Fibroblast of lung (primary cell): ENCODE measurements at regions not wholly inside any gene's neighbourhood (a gene's known extent, or its start where the extent isn't known, plus 50 kb on each side); places are given as distances from the start of the nearest gene placed in this dataset.

ENCODE experiments used
- DNase-seq, 2 donors: peaks; one replicate each; pipeline versions ENCODE4 v3.0.0 to v3.0.0-alpha.2; 2010; ENCODE audit warnings: low read depth in 2 of 2
- H2AFZ ChIP-seq: 2 replicates; pipeline ENCODE4 v1.5.1; 2012; ENCODE audit warnings: low read length, control low read depth, inconsistent platforms
- H3K27ac ChIP-seq: 2 replicates; pipeline ENCODE4 v1.5.1; 2011; ENCODE audit warnings: low read length, control low read depth; ENCODE audit not compliant: insufficient read depth
- H3K27me3 ChIP-seq: 2 replicates; pipeline ENCODE4 v1.5.1; 2011; ENCODE audit warnings: mild to moderate bottlenecking, low read length; ENCODE audit not compliant: control insufficient read depth, insufficient read depth
- H3K36me3 ChIP-seq: 2 replicates; pipeline ENCODE4 v1.5.1; 2011; ENCODE audit warnings: low read length; ENCODE audit not compliant: control insufficient read depth, insufficient read depth
- H3K4me1 ChIP-seq: 2 replicates; pipeline ENCODE4 v1.5.1; 2011; ENCODE audit warnings: low read length; ENCODE audit not compliant: control insufficient read depth, insufficient read depth; ENCODE audit errors: extremely low read depth
- H3K4me2 ChIP-seq: 2 replicates; pipeline ENCODE4 v1.5.1; 2011; ENCODE audit warnings: low read length, control low read depth; ENCODE audit not compliant: insufficient read depth; ENCODE audit errors: extremely low read depth
- H3K4me3 ChIP-seq, 4 experiments: fragments of 200-600 bp in 1 of 4; sonication (generic) in 1 of 4; replicated peaks in 1 of 4; 2 replicates each; pipeline ENCODE4 v1.5.1; 2011 to 2016; ENCODE audit warnings: low read length in 4 of 4, low read depth in 3 of 4, mild to moderate bottlenecking in 3 of 4, control low read depth in 2 of 4, inconsistent platforms in 1 of 4, mixed read lengths in 1 of 4; ENCODE audit not compliant: insufficient read depth in 1 of 4; ENCODE audit errors: control extremely low read depth in 1 of 4
- H3K79me2 ChIP-seq: 2 replicates; pipeline ENCODE4 v1.5.1; 2012; ENCODE audit warnings: mild to moderate bottlenecking, low read length, inconsistent platforms; ENCODE audit not compliant: control insufficient read depth, insufficient read depth
- H3K9ac ChIP-seq: 2 replicates; pipeline ENCODE4 v1.5.1; 2011; ENCODE audit warnings: mild to moderate bottlenecking, low read length, control low read depth; ENCODE audit not compliant: insufficient read depth
- H3K9me3 ChIP-seq: 2 replicates; pipeline ENCODE4 v1.5.1; 2012; ENCODE audit warnings: low read depth, low read length; ENCODE audit not compliant: control insufficient read depth, insufficient read depth
- H4K20me1 ChIP-seq: 2 replicates; pipeline ENCODE4 v1.5.1; 2011; ENCODE audit warnings: low read length; ENCODE audit not compliant: control insufficient read depth, insufficient read depth; ENCODE audit errors: extremely low read depth
- EZH2 ChIP-seq: IDR thresholded peaks from 2 replicates; pipeline ENCODE4 v1.5.1; 2012; ENCODE audit warnings: low read length, control low read depth, mild to moderate bottlenecking; ENCODE audit errors: missing control alignments
- TF ChIP-seq, protein P1 (sequence below), 2 donors: IDR thresholded peaks in 1 of 2; conservative IDR thresholded peaks in 1 of 2; 1 replicate in 1 of 2; 2 replicates in 1 of 2; pipeline ENCODE4 v1.5.1; 2011 to 2012; ENCODE audit warnings: low read length in 2 of 2, control low read depth in 1 of 2, inconsistent platforms in 1 of 2, low read depth in 1 of 2, mild to moderate bottlenecking in 1 of 2

DNA sequence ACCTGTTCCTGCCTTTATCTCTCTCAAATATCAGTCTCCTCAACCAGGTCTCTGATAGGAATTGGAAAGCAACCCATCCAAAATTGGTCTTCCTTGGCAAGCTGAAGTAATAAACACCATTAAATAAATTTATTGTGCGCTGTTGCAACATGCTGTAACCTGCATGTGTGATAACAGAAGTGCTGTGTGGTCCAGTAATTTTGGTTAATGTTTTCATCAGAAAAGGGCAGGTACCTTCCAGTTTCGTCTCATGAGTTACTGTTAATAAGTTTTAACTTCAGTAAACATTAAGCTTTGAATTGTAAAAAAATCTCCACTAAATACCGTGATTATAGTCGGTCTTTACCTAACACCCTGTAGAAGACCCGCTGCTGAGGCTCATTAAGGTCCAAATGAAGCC is 624.7 kb downstream of the TNS3 start:
- Histone ChIP-seq H3K79me2 (no peaks in the 10 kb centered on the region), H3K4me2 (no peak overlapping the region), H3K4me3 (no peak overlapping the region), H3K27ac (no peak overlapping the region), H4K20me1 (peaks cover 2% of the 10 kb centered on the region), H3K36me3 (no peaks in the 10 kb centered on the region), H3K9ac (no peak overlapping the region), H3K4me1 (no peaks in the 10 kb centered on the region), H3K27me3 (no peaks in the 10 kb centered on the region), H3K9me3 (no peaks in the 10 kb centered on the region), H2AFZ (no peak overlapping the region)
- no peak for DNase-seq
- TF ChIP-seq, protein P1, sequence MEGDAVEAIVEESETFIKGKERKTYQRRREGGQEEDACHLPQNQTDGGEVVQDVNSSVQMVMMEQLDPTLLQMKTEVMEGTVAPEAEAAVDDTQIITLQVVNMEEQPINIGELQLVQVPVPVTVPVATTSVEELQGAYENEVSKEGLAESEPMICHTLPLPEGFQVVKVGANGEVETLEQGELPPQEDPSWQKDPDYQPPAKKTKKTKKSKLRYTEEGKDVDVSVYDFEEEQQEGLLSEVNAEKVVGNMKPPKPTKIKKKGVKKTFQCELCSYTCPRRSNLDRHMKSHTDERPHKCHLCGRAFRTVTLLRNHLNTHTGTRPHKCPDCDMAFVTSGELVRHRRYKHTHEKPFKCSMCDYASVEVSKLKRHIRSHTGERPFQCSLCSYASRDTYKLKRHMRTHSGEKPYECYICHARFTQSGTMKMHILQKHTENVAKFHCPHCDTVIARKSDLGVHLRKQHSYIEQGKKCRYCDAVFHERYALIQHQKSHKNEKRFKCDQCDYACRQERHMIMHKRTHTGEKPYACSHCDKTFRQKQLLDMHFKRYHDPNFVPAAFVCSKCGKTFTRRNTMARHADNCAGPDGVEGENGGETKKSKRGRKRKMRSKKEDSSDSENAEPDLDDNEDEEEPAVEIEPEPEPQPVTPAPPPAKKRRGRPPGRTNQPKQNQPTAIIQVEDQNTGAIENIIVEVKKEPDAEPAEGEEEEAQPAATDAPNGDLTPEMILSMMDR (conservative IDR thresholded peaks at IDR 0.05 in 1 of 2, IDR thresholded peaks at IDR 0.05 in 1 of 2; ENCODE audit: low read depth in 1 of 2, low read length in 2 of 2): no peak
- no peak for TF ChIP-seq EZH2

DNA sequence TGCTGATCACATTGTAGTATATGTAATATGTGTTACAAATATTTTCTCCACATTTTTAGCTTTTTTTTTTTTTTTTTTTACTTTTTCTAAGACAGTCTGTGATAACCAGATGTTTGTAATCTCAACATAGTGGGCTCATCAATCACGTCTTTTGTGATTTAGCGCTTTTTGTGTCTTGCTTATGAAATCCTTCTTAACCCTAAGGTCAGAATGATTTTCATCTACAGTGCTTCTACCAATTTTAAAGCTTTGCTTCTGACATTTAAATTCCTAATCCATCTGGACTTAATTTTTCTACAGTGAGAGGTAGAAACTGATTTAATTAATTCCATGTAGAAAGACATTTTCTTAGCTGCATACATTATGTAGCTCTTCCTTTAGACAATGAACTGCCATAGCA is 626.4 kb downstream of the TNS3 start:
- H3K36me3 ChIP-seq: no peaks in the 10 kb centered on the region

DNA sequence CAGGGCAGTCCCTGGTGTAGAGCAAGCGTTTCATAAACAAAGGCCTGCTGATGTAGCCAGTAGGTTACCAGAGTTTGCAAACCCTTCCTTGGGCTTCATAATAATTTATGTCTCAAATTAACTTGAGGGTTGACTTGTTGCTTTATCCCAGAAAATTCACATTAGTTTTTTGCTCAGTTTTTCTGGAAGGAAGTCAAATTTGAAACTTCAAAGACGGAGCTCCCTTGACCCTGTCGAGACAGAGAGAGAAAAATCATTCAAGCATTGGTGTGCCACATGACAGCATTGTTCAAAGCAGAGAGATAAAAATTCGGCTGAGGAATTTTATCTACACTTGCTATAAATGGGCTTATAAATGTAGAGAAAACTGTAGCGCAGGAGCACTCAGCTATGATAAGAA is 627.7 kb downstream of the TNS3 start:
- no peak overlapping the region for H3K4me3 ChIP-seq
- H3K9me3 ChIP-seq: no peaks in the 10 kb centered on the region
- H2AFZ ChIP-seq: no peak overlapping the region
- H3K36me3 ChIP-seq: no peaks in the 10 kb centered on the region
- H3K9ac ChIP-seq: no peak overlapping the region
- peaks cover 2% of the 10 kb centered on the region for H4K20me1 ChIP-seq
- no peak for TF ChIP-seq EZH2
- H3K4me1 ChIP-seq: no peaks in the 10 kb centered on the region
- H3K4me2 ChIP-seq: no peak overlapping the region
- no peaks in the 10 kb centered on the region for H3K27me3 ChIP-seq
- no peak overlapping the region for H3K27ac ChIP-seq
- H3K79me2 ChIP-seq: no peaks in the 10 kb centered on the region
- DNase-seq: peak in 1 of 2 donors; percentile 41

More for the DNA sequence above, 626.4 kb downstream of the TNS3 start:
- no peak overlapping the region for H2AFZ ChIP-seq
- H4K20me1 ChIP-seq: peaks cover 2% of the 10 kb centered on the region
- TF ChIP-seq, protein P1 (conservative IDR thresholded peaks at IDR 0.05 in 1 of 2, IDR thresholded peaks at IDR 0.05 in 1 of 2; ENCODE audit: low read depth in 1 of 2, low read length in 2 of 2): no peak
- no peak for TF ChIP-seq EZH2
- no peak overlapping the region for H3K4me2 ChIP-seq
- no peak overlapping the region for H3K9ac ChIP-seq
- no peak overlapping the region for H3K27ac ChIP-seq
- H3K4me1 ChIP-seq: no peaks in the 10 kb centered on the region
- H3K9me3 ChIP-seq: no peaks in the 10 kb centered on the region
- no peak overlapping the region for H3K4me3 ChIP-seq
- no peaks in the 10 kb centered on the region for H3K27me3 ChIP-seq
- DNase-seq: no peak
- no peaks in the 10 kb centered on the region for H3K79me2 ChIP-seq
